SU-DHL-6 (cell line): ENCODE measurements at regions not wholly inside any gene's neighbourhood (a gene's known extent, or its start where the extent isn't known, plus 50 kb on each side); places are given as distances from the start of the nearest gene placed in this dataset.

ENCODE experiments used
- CTCF ChIP-seq: fragments of 200-600 bp; sonication (generic); IDR thresholded peaks from one replicate; pipeline ENCODE4 v1.5.1; 2017; ENCODE audit warnings: antibody characterized with exemption, mild to moderate bottlenecking, low read length, moderate library complexity; ENCODE audit not compliant: insufficient read depth, poor library complexity, severe bottlenecking
- EZH2phosphoT487 ChIP-seq: fragments of 200-600 bp; sonication (generic), shearing (Covaris generic); conservative IDR thresholded peaks from 2 replicates; pipeline ENCODE4 v1.6.1; 2018; ENCODE audit warnings: mild to moderate bottlenecking, antibody characterized with exemption, low read length, moderate library complexity, mixed read lengths

GRCh38 chr2:239752951-239753350 is 272.2 kb downstream of the NDUFA10 start:
- no peak for TF ChIP-seq EZH2phosphoT487
- no peak for TF ChIP-seq CTCF
